OCI-LY1 (cell line): ENCODE measurements at regions not wholly inside any gene's neighbourhood (a gene's known extent, or its start where the extent isn't known, plus 50 kb on each side); places are given as distances from the start of the nearest gene placed in this dataset.
"Not testable (repeated sequence)": the region's sequence is repeated elsewhere in the genome, so short reads cannot be mapped to it uniquely, and the experiment has no call there.

Experiments used
- H2AFZ ChIP-seq: fragments of 200-600 bp; sonication (generic), shearing (Covaris generic); 2 replicates; pipeline ENCODE4 v1.6.0; 2014; ENCODE audit warnings: antibody characterized with exemption, mild to moderate bottlenecking, low read length
- H3F3A ChIP-seq: fragments of 200-600 bp; sonication (generic), shearing (Covaris generic); 2 replicates; pipeline ENCODE4 v1.6.0; 2014; ENCODE audit warnings: mild to moderate bottlenecking, antibody characterized with exemption, low read length, moderate library complexity; ENCODE audit not compliant: insufficient read depth
- H3K27ac ChIP-seq: fragments of 200-600 bp; sonication (generic); 2 replicates; pipeline ENCODE4 v1.5.1; 2014; ENCODE audit warnings: low read length, mixed run types, mild to moderate bottlenecking, low read depth; ENCODE audit not compliant: poor library complexity, severe bottlenecking
- H3K27me3 ChIP-seq: fragments of 200-600 bp; sonication (generic); 2 replicates; pipeline ENCODE4 v1.6.0; 2014; ENCODE audit warnings: antibody characterized with exemption, mild to moderate bottlenecking, low read length, moderate library complexity; ENCODE audit not compliant: insufficient read depth
- H3K36me3 ChIP-seq: fragments of 200-600 bp; sonication (generic); 2 replicates; pipeline ENCODE4 v1.6.1; 2014; ENCODE audit warnings: mild to moderate bottlenecking, antibody characterized with exemption, low read length, moderate library complexity, mixed read lengths; ENCODE audit not compliant: insufficient read depth
- H3K4me1 ChIP-seq: fragments of 200-600 bp; sonication (generic); 2 replicates; pipeline ENCODE4 v1.5.1; 2014; ENCODE audit warnings: mild to moderate bottlenecking, low read length, moderate library complexity; ENCODE audit not compliant: insufficient read depth, severe bottlenecking
- H3K4me2 ChIP-seq: fragments of 200-600 bp; sonication (generic), shearing (Covaris generic); 2 replicates; pipeline ENCODE4 v1.6.1; 2014; ENCODE audit warnings: low read length
- H3K4me3 ChIP-seq: fragments of 200-600 bp; sonication (generic); 2 replicates; pipeline ENCODE4 v1.5.1; 2014; ENCODE audit warnings: low read length, low read depth, mild to moderate bottlenecking, mixed read lengths; ENCODE audit not compliant: poor library complexity, severe bottlenecking
- H3K79me2 ChIP-seq: fragments of 200-600 bp; shearing (Covaris generic); 2 replicates; pipeline ENCODE4 v1.6.1; 2016; ENCODE audit warnings: mixed run types, low read length, mixed read lengths; ENCODE audit not compliant: insufficient read depth
- H3K9ac ChIP-seq: fragments of 200-600 bp; sonication (generic), shearing (Covaris generic); 2 replicates; pipeline ENCODE4 v1.6.1; 2014; ENCODE audit warnings: mild to moderate bottlenecking, low read length, mixed read lengths
- H3K9me2 ChIP-seq: fragments of 200-600 bp; sonication (generic), shearing (Covaris generic); 2 replicates; pipeline ENCODE4 v1.6.1; 2014; ENCODE audit warnings: low read depth, mild to moderate bottlenecking, low read length, mixed read lengths
- H3K9me3 ChIP-seq: fragments of 200-600 bp; shearing (Covaris generic); 2 replicates; pipeline ENCODE4 v1.6.1; 2014; ENCODE audit warnings: low read length, mixed read lengths
- H4K20me1 ChIP-seq: fragments of 200-600 bp; sonication (generic), shearing (Covaris generic); 2 replicates; pipeline ENCODE4 v1.6.0; 2016; ENCODE audit warnings: mild to moderate bottlenecking, low read length; ENCODE audit not compliant: insufficient read depth
- EZH2 ChIP-seq: fragments of 200-600 bp; sonication (generic), shearing (Covaris generic); IDR thresholded peaks from 2 replicates; pipeline ENCODE4 v1.8.0; 2017; ENCODE audit warnings: borderline replicate concordance, mixed run types, mild to moderate bottlenecking, antibody characterized with exemption, low read length, moderate library complexity, mixed read lengths
- TF ChIP-seq, protein P1 (sequence below): fragments of 200-600 bp; sonication (generic), shearing (Covaris generic); IDR thresholded peaks from 2 replicates; pipeline ENCODE4 v1.5.1; 2017; ENCODE audit warnings: mild to moderate bottlenecking, antibody characterized with exemption, low read length, moderate library complexity, mixed read lengths

- Histone ChIP-seq H3K4me2 (no peak overlapping the region), H3K9me3 (no peaks in the 10 kb centered on the region), H3K27ac (no peak overlapping the region), H3K27me3 (no peaks in the 10 kb centered on the region), H3K36me3 (no peaks in the 10 kb centered on the region), H3K79me2 (no peaks in the 10 kb centered on the region), H3K9me2 (no peaks in the 10 kb centered on the region), H2AFZ (no peak overlapping the region), H4K20me1 (no peaks in the 10 kb centered on the region), H3K9ac (no peak overlapping the region), H3F3A (no peaks in the 10 kb centered on the region), H3K4me1 (no peaks in the 10 kb centered on the region), H3K4me3 (no peak overlapping the region)
- no peak for TF ChIP-seq EZH2
- TF ChIP-seq, protein P1, sequence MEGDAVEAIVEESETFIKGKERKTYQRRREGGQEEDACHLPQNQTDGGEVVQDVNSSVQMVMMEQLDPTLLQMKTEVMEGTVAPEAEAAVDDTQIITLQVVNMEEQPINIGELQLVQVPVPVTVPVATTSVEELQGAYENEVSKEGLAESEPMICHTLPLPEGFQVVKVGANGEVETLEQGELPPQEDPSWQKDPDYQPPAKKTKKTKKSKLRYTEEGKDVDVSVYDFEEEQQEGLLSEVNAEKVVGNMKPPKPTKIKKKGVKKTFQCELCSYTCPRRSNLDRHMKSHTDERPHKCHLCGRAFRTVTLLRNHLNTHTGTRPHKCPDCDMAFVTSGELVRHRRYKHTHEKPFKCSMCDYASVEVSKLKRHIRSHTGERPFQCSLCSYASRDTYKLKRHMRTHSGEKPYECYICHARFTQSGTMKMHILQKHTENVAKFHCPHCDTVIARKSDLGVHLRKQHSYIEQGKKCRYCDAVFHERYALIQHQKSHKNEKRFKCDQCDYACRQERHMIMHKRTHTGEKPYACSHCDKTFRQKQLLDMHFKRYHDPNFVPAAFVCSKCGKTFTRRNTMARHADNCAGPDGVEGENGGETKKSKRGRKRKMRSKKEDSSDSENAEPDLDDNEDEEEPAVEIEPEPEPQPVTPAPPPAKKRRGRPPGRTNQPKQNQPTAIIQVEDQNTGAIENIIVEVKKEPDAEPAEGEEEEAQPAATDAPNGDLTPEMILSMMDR, result no peak
Observed at GRCh38 chr3:174548841-174549623, 310.1 kb upstream of the NAALADL2 start.

GRCh38 chr3:174581558-174581957 is 277.6 kb upstream of the NAALADL2 start:
- no peak overlapping the region for H2AFZ ChIP-seq
- H3K36me3 ChIP-seq, result no peaks in the 10 kb centered on the region
- H3F3A ChIP-seq, result no peaks in the 10 kb centered on the region
- H4K20me1 ChIP-seq, result no peaks in the 10 kb centered on the region
- H3K27ac ChIP-seq, result no peak overlapping the region
- H3K4me3 ChIP-seq, result no peak overlapping the region
- no peaks in the 10 kb centered on the region for H3K4me1 ChIP-seq
- H3K9ac ChIP-seq, result no peak overlapping the region
- no peak overlapping the region for H3K4me2 ChIP-seq
- no peaks in the 10 kb centered on the region for H3K27me3 ChIP-seq
- H3K9me2 ChIP-seq, result no peaks in the 10 kb centered on the region
- H3K9me3 ChIP-seq, result no peaks in the 10 kb centered on the region
- no peaks in the 10 kb centered on the region for H3K79me2 ChIP-seq
- TF ChIP-seq, protein P1, result no peak
- TF ChIP-seq EZH2, result no peak

- TF ChIP-seq, protein P1, result no peak
- no peak for TF ChIP-seq EZH2
- Histone ChIP-seq H2AFZ (no peak overlapping the region), H3F3A (no peaks in the 10 kb centered on the region), H3K9me3 (no peaks in the 10 kb centered on the region), H3K4me2 (no peak overlapping the region), H3K79me2 (no peaks in the 10 kb centered on the region), H3K27ac (no peak overlapping the region), H4K20me1 (no peaks in the 10 kb centered on the region), H3K4me1 (no peaks in the 10 kb centered on the region), H3K27me3 (no peaks in the 10 kb centered on the region), H3K9me2 (no peaks in the 10 kb centered on the region), H3K4me3 (no peak overlapping the region), H3K36me3 (no peaks in the 10 kb centered on the region), H3K9ac (no peak overlapping the region)
Observed at GRCh38 chr3:174583396-174583795, 275.7 kb upstream of the NAALADL2 start.

GRCh38 chr3:174587137-174587536 is 272.0 kb upstream of the NAALADL2 start:
- H3K9ac ChIP-seq, H3K79me2 ChIP-seq, H3K36me3 ChIP-seq, H3K27ac ChIP-seq, H3F3A ChIP-seq, H3K9me2 ChIP-seq, H3K9me3 ChIP-seq, H4K20me1 ChIP-seq, H3K4me2 ChIP-seq, H3K4me3 ChIP-seq, H3K27me3 ChIP-seq, H2AFZ ChIP-seq, H3K4me1 ChIP-seq: not testable (repeated sequence)
